BE2C (cell line): ENCODE measurements at regions not wholly inside any gene's neighbourhood (a gene's known extent, or its start where the extent isn't known, plus 50 kb on each side); places are given as distances from the start of the nearest gene placed in this dataset.

ENCODE experiments used
- DNase-seq: peaks from one replicate; pipeline ENCODE4 v3.0.0-alpha.2; 2020
- H3K27me3 ChIP-seq: fragments of 250-450 bp; sonication (Bioruptor Pico); 2 replicates; pipeline ENCODE4 v1.5.1; 2020; ENCODE audit warnings: mild to moderate bottlenecking
- H3K36me3 ChIP-seq: fragments of 250-450 bp; sonication (Bioruptor Pico); 2 replicates; pipeline ENCODE4 v1.5.1; 2020; ENCODE audit warnings: mild to moderate bottlenecking
- H3K4me1 ChIP-seq: fragments of 250-450 bp; sonication (Bioruptor Pico); 2 replicates; pipeline ENCODE4 v1.5.1; 2020
- H3K4me3 ChIP-seq: 2 replicates; pipeline ENCODE4 v1.5.1; 2011; ENCODE audit warnings: low read depth, low read length
- H3K9me3 ChIP-seq: fragments of 250-450 bp; sonication (Bioruptor Pico); 2 replicates; pipeline ENCODE4 v1.5.1; 2020
- CTCF ChIP-seq: IDR thresholded peaks from 2 replicates; pipeline ENCODE4 v1.5.1; 2012; ENCODE audit warnings: mild to moderate bottlenecking, low read depth, low read length

DNA sequence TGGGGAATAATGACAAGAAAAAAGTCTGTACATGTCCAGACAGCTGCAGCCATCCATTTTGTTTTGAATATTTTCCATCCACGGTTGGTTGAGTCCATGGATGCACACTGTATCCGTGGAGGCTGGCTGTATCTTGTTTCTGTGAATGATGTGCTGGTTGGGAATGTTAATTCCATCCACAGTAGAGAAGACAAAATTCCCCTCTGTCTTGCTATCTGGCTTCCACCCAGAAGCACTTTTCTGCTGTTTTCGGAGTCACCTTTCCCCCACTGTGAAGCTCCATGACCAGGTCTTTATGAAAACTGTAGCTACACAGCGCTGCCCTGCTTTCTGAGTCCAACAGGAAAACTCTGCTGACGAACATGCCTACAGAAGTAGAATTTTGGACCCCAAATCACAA, 122.3 kb downstream of the HRH4 start:
- Histone ChIP-seq H3K4me3 (no peak overlapping the region), H3K9me3 (no peaks in the 10 kb centered on the region), H3K36me3 (no peaks in the 10 kb centered on the region), H3K27me3 (no peaks in the 10 kb centered on the region; the same call in 1 of the 2 replicates), H3K4me1 (no peaks in the 10 kb centered on the region)
- no peak for TF ChIP-seq CTCF
- DNase-seq: no peak

- Histone ChIP-seq H3K9me3 (no peaks in the 10 kb centered on the region), H3K4me3 (no peak overlapping the region), H3K4me1 (no peaks in the 10 kb centered on the region), H3K27me3 (no peaks in the 10 kb centered on the region; the same call in 1 of the 2 replicates), H3K36me3 (no peaks in the 10 kb centered on the region)
- no peak for TF ChIP-seq CTCF
- DNase-seq: no peak
Observed at GRCh38 chr18:24584205-24584604, 123.8 kb downstream of the HRH4 start.

DNA sequence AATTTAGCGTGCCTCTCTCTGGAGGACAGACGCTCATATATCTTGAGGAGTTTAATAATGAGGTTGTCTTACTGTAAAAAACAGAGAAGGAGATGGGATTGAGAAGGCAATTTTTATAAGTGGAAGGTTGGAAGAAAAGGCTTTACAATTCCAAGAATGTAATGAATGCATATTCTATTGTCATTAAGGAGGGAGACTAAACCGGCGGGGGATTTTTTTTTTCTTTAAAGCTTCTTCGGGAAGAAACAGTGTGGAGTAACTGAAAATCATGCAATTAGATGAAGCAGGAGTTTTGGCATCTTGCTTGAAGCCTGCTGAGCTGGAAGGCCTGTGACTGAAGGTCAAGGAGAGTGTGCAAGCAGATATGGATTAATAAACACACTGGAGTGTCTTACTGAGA, 124.4 kb downstream of the HRH4 start:
- no peak for DNase-seq
- no peaks in the 10 kb centered on the region for H3K9me3 ChIP-seq
- H3K4me1 ChIP-seq: no peaks in the 10 kb centered on the region
- no peaks in the 10 kb centered on the region for H3K36me3 ChIP-seq
- no peaks in the 10 kb centered on the region; the same call in 1 of the 2 replicates for H3K27me3 ChIP-seq
- TF ChIP-seq CTCF: no peak
- no peak overlapping the region for H3K4me3 ChIP-seq

- Histone ChIP-seq H3K4me1 (no peaks in the 10 kb centered on the region), H3K4me3 (no peak overlapping the region), H3K36me3 (no peaks in the 10 kb centered on the region), H3K9me3 (no peaks in the 10 kb centered on the region), H3K27me3 (no peaks in the 10 kb centered on the region; the same call in 1 of the 2 replicates)
- DNase-seq: no peak
- no peak for TF ChIP-seq CTCF
Observed at GRCh38 chr18:24585996-24586566, 125.6 kb downstream of the HRH4 start.

- Histone ChIP-seq H3K27me3 (no peaks in the 10 kb centered on the region; the same call in 1 of the 2 replicates), H3K4me1 (no peaks in the 10 kb centered on the region), H3K4me3 (no peak overlapping the region), H3K36me3 (no peaks in the 10 kb centered on the region), H3K9me3 (no peaks in the 10 kb centered on the region)
- no peak for TF ChIP-seq CTCF
- DNase-seq: no peak
Observed at GRCh38 chr18:24586662-24587360, 126.4 kb downstream of the HRH4 start.

GRCh38 chr18:24588440-24588839, 128.0 kb downstream of the HRH4 start:
- no peaks in the 10 kb centered on the region for H3K36me3 ChIP-seq
- H3K9me3 ChIP-seq: no peaks in the 10 kb centered on the region
- H3K27me3 ChIP-seq: no peaks in the 10 kb centered on the region; the same call in 1 of the 2 replicates
- TF ChIP-seq CTCF: no peak
- H3K4me1 ChIP-seq: no peaks in the 10 kb centered on the region
- H3K4me3 ChIP-seq: no peak overlapping the region
- DNase-seq: no peak
